ENCODE measurements at regions not wholly inside any gene's neighbourhood (a gene's known extent, or its start where the extent isn't known, plus 50 kb on each side); places are given as distances from the start of the nearest gene placed in this dataset.
"Not testable (repeated sequence)": the region's sequence is repeated elsewhere in the genome, so short reads cannot be mapped to it uniquely, and the experiment has no call there.

DNA sequence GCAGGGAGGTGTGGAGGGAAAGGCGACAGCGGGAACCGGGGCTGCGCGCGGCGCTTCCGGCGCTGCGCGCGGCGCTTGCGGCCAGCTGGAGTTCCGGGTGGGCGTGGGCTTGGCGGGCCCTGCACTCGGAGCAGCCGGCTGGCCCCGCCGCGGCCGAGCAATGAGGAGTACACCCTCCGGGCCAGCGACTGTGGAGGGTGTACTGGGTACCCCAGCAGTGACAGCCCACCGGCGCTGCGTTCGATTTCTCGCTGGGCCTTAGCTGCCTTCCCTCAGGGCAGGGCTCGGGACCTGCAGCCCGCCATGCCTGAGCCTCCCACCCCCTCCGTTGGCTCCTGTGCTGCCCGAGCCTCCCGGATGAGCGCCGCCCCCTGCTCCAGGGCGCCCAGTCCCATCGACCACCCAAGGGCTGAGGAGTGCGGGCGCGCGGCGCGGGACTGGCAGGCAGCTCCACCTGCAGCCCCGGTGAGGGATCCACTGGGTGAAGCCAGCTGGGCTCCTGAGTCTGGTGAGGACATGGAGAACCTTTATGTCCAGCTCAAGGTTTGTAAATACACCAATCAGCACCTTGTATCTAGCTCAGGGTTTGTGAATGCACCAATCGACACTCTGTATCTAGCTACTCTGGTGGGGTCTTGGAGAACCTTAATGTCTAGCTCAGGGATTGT is 444.0 kb downstream of the PRDM9 start:
- TF ChIP-seq NFATC3 (IDR thresholded peaks at IDR 0.05); SMC3 (conservative IDR thresholded peaks at IDR 0.05; ENCODE audit: insufficient read depth, low read depth, low read length); ETV5 (CRISPR knock-in tag; IDR thresholded peaks at IDR 0.05; ENCODE audit: low read depth); MYC (IDR thresholded peaks at IDR 0.05; ENCODE audit: low read depth, low read length); MYC (CRISPR knock-in tag; IDR thresholded peaks at IDR 0.05; ENCODE audit: borderline replicate concordance, low read depth); SIX5 (IDR thresholded peaks at IDR 0.05; ENCODE audit: borderline replicate concordance in 1 of 2, insufficient read depth in 1 of 2, low read depth in 1 of 2, low read length in 2 of 2); POLR2A (conservative IDR thresholded peaks at IDR 0.05); TEAD4 (IDR thresholded peaks at IDR 0.05; ENCODE audit: low read length); TEAD4 (CRISPR knock-in tag; IDR thresholded peaks at IDR 0.05; ENCODE audit: borderline replicate concordance): not testable (repeated sequence)
- TF ChIP-seq, protein P1, sequence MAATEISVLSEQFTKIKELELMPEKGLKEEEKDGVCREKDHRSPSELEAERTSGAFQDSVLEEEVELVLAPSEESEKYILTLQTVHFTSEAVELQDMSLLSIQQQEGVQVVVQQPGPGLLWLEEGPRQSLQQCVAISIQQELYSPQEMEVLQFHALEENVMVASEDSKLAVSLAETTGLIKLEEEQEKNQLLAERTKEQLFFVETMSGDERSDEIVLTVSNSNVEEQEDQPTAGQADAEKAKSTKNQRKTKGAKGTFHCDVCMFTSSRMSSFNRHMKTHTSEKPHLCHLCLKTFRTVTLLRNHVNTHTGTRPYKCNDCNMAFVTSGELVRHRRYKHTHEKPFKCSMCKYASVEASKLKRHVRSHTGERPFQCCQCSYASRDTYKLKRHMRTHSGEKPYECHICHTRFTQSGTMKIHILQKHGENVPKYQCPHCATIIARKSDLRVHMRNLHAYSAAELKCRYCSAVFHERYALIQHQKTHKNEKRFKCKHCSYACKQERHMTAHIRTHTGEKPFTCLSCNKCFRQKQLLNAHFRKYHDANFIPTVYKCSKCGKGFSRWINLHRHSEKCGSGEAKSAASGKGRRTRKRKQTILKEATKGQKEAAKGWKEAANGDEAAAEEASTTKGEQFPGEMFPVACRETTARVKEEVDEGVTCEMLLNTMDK (IDR thresholded peaks at IDR 0.05; ENCODE audit: borderline replicate concordance, insufficient read depth, low read depth, low read length, poor library complexity, severe bottlenecking), result not testable (repeated sequence)
- TF ChIP-seq, protein P2, sequence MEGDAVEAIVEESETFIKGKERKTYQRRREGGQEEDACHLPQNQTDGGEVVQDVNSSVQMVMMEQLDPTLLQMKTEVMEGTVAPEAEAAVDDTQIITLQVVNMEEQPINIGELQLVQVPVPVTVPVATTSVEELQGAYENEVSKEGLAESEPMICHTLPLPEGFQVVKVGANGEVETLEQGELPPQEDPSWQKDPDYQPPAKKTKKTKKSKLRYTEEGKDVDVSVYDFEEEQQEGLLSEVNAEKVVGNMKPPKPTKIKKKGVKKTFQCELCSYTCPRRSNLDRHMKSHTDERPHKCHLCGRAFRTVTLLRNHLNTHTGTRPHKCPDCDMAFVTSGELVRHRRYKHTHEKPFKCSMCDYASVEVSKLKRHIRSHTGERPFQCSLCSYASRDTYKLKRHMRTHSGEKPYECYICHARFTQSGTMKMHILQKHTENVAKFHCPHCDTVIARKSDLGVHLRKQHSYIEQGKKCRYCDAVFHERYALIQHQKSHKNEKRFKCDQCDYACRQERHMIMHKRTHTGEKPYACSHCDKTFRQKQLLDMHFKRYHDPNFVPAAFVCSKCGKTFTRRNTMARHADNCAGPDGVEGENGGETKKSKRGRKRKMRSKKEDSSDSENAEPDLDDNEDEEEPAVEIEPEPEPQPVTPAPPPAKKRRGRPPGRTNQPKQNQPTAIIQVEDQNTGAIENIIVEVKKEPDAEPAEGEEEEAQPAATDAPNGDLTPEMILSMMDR (IDR thresholded peaks at IDR 0.05 in 2 of 3, conservative IDR thresholded peaks at IDR 0.05 in 1 of 3; ENCODE audit: insufficient read depth in 2 of 3, low read depth in 1 of 3, low read length in 3 of 3), result not testable (repeated sequence)
